ENCODE measurements at regions not wholly inside any gene's neighbourhood (a gene's known extent, or its start where the extent isn't known, plus 50 kb on each side); places are given as distances from the start of the nearest gene placed in this dataset.

GRCh38 chr16:87252269-87252970 is 64.8 kb downstream of the C16orf95 start:
- Mint-ChIP-seq H3K36me3 (ENCODE audit: low read depth, unreplicated experiment) (no peaks in the 10 kb centered on the region), H3K4me3 (ENCODE audit: unreplicated experiment) (no peak overlapping the region), H3K4me1 (ENCODE audit: unreplicated experiment) (no peaks in the 10 kb centered on the region), H3K9me3 (ENCODE audit: unreplicated experiment) (no peaks in the 10 kb centered on the region), H3K27me3 (ENCODE audit: unreplicated experiment) (no peaks in the 10 kb centered on the region), H3K27ac (ENCODE audit: unreplicated experiment) (no peak overlapping the region)
- no peak for DNase-seq (ENCODE audit: low spot score)
- TF ChIP-seq CTCF (IDR thresholded peaks at IDR 0.05; ENCODE audit: unreplicated experiment): no peak

Data from endothelial cell (in vitro differentiated cells).